ENCODE measurements at regions not wholly inside any gene's neighbourhood (a gene's known extent, or its start where the extent isn't known, plus 50 kb on each side); places are given as distances from the start of the nearest gene placed in this dataset.

DNA sequence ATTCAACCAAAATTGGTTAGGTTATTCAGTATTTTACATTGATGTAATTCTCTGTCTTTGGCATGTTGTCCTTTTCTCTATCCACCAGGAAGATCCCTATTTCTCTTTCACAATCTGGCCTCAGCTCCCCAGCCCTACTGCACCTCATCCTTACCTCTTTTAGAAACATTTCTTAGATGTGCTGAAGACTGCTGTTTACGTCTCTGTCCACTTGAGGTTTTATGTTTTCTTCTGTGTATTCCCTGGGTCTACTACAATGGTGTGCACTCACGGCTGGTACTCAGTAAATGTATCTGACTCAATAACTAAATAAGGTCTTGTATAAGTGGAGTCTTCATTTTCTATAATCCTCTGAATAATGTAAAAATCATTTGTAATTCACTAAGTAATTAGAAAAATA is 822.7 kb downstream of the DTWD2 start:
- DNase-seq (ENCODE audit: extremely low spot score) = no peak
- POLR2A ChIA-PET = no interaction called here
- no peak for TF ChIP-seq CTCF (IDR thresholded peaks at IDR 0.05; ENCODE audit: control extremely low read depth, extremely low read depth, low read depth, missing control alignments)
- CTCF ChIA-PET = interaction anchor here (0.9 kb wide), 1 partner anchor 19 kb away, joined by 3 read pairs; no protein-coding TSS in a partner anchor

GRCh38 chr5:118156181-118156580 is 832.2 kb downstream of the DTWD2 start:
- ChIA-PET POLR2A (no interaction called here), CTCF (interaction anchor here (1.1 kb wide), 1 partner anchor 10 kb away, joined by 3 read pairs; no protein-coding TSS in a partner anchor)
- no peak for DNase-seq (ENCODE audit: extremely low spot score)
- TF ChIP-seq CTCF (IDR thresholded peaks at IDR 0.05; ENCODE audit: control extremely low read depth, extremely low read depth, low read depth, missing control alignments) = no peak

GRCh38 chr5:118146824-118147223 is 841.5 kb downstream of the DTWD2 start:
- no peak for DNase-seq (ENCODE audit: extremely low spot score)
- POLR2A ChIA-PET = no interaction called here
- TF ChIP-seq CTCF (IDR thresholded peaks at IDR 0.05; ENCODE audit: control extremely low read depth, extremely low read depth, low read depth, missing control alignments) = no peak
- CTCF ChIA-PET = no interaction called here

DNA sequence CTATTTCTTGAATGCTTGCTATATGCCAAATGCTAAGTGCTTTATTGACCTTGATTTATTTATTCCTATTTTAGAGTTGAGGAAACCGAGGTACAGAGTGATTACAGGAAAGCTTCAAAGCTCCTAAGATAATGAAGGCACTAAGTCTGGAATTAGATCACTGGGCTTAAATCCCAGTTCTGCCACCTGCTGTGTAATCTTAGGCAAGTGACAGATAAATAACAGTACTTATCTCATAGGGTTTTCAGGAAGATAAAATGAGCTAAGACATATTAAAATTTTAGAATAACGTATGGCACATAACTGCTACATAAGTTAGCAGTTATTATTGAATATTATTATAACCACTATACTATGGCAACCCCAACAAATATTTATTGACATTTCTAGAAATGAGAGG is 843.8 kb downstream of the DTWD2 start:
- ChIA-PET CTCF (no interaction called here), POLR2A (no interaction called here)
- TF ChIP-seq CTCF (IDR thresholded peaks at IDR 0.05; ENCODE audit: control extremely low read depth, extremely low read depth, low read depth, missing control alignments) = no peak
- DNase-seq (ENCODE audit: extremely low spot score) = no peak

DNA sequence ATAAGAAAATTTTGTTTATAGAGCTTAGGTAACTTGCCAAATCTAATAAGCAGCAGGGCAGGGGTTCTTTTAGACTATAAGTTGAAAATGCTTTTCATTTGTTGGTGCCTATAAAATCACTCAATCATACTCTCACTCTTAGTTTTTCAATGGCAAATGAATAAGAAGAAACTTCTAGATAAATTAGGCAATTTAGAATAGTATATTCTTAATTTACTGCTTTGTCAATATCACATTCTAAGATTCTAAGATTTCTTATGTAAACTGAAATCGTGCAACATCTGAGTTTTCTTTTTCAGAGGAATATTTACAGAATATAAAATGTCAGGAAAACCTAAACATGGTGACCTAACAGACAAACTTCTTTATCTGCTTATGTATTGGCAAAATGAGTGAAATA is 849.0 kb downstream of the DTWD2 start:
- CTCF ChIA-PET = no interaction called here
- TF ChIP-seq CTCF (IDR thresholded peaks at IDR 0.05; ENCODE audit: control extremely low read depth, extremely low read depth, low read depth, missing control alignments) = no peak
- POLR2A ChIA-PET = no interaction called here
- DNase-seq (ENCODE audit: extremely low spot score) = no peak

DNA sequence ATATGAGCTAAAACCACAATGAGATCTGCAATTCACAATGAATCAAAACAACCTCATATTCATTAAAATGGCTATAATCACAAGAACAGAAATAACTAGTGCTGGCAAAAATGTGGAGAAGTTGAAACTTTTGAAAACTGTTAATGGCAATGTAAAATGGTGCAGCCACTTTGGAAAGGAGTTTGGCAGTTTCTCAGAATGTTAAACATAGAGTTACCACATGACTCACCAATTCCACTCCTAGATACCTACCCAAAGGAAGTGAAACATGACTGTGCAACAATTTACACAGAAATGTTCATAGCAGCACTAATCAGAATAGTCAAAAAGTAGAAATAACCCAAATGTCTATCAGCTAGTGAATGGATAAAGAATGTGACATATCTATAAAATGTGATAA is 862.2 kb downstream of the DTWD2 start:
- ChIA-PET CTCF (no interaction called here), POLR2A (no interaction called here)
- TF ChIP-seq CTCF (IDR thresholded peaks at IDR 0.05; ENCODE audit: control extremely low read depth, extremely low read depth, low read depth, missing control alignments) = no peak
- DNase-seq (ENCODE audit: extremely low spot score) = no peak

DNA sequence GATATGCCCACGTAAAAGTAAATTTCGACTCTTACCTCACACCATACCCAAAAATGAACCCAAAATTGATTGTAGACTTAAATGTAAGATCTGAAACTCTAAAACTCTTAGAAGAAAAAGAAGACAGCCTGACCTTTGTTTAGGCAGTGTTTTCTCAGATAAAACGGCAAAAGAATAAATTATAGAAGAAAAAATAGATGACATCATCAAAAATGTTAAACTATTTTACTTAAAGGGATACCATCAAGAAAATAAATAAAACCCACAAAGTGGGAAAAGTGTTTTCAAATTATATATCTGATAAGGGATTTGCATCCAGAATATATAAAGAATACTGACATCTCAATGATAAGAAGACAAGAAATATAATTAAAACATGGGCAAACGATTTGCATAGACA is 862.7 kb downstream of the DTWD2 start:
- TF ChIP-seq CTCF (IDR thresholded peaks at IDR 0.05; ENCODE audit: control extremely low read depth, extremely low read depth, low read depth, missing control alignments) = no peak
- ChIA-PET POLR2A (no interaction called here), CTCF (no interaction called here)
- DNase-seq (ENCODE audit: extremely low spot score) = no peak
